Spleen (tissue), 7 donors: ENCODE measurements at regions not wholly inside any gene's neighbourhood (a gene's known extent, or its start where the extent isn't known, plus 50 kb on each side); places are given as distances from the start of the nearest gene placed in this dataset.

Experiments
- POLR2A ChIP-seq, 3 donors: fragments of 450-650 bp; IDR thresholded peaks; one replicate each; pipeline ENCODE4 v1.5.1; 2017; ENCODE audit warnings: antibody characterized with exemption in 3 of 3, mild to moderate bottlenecking in 1 of 3
- POLR2AphosphoS5 ChIP-seq, 3 donors: sonication (generic); formaldehyde crosslinking; IDR thresholded peaks; one replicate each; pipeline ENCODE4 v1.5.1; 2017; ENCODE audit warnings: antibody characterized with exemption in 3 of 3
- TF ChIP-seq, protein P1 (sequence below), 11 experiments: fragments of 200-600 bp in 7 of 11; fragments of 450-650 bp in 4 of 11; sonication (generic) in 4 of 11; IDR thresholded peaks in 8 of 11; conservative IDR thresholded peaks in 3 of 11; 1 replicate in 7 of 11; 2 replicates in 4 of 11; pipeline versions ENCODE4 v1.4.0 to v1.8.0; 2016 to 2021; ENCODE audit warnings: antibody characterized with exemption in 11 of 11, inconsistent platforms in 4 of 11, mild to moderate bottlenecking in 1 of 11
- donor health status: DM: no; HTN: no; CAD: no; lungs with moderate emphysema.
- donor health status: DM: no; HTN: no; CAD: no.
- donor health status: DM: no; HTN: no; CAD: no.

- TF ChIP-seq, protein P1, sequence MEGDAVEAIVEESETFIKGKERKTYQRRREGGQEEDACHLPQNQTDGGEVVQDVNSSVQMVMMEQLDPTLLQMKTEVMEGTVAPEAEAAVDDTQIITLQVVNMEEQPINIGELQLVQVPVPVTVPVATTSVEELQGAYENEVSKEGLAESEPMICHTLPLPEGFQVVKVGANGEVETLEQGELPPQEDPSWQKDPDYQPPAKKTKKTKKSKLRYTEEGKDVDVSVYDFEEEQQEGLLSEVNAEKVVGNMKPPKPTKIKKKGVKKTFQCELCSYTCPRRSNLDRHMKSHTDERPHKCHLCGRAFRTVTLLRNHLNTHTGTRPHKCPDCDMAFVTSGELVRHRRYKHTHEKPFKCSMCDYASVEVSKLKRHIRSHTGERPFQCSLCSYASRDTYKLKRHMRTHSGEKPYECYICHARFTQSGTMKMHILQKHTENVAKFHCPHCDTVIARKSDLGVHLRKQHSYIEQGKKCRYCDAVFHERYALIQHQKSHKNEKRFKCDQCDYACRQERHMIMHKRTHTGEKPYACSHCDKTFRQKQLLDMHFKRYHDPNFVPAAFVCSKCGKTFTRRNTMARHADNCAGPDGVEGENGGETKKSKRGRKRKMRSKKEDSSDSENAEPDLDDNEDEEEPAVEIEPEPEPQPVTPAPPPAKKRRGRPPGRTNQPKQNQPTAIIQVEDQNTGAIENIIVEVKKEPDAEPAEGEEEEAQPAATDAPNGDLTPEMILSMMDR (IDR thresholded peaks at IDR 0.05 in 8 of 11, conservative IDR thresholded peaks at IDR 0.05 in 3 of 11), result no peak
- no peak for TF ChIP-seq POLR2AphosphoS5 (IDR thresholded peaks at IDR 0.05)
- TF ChIP-seq POLR2A (IDR thresholded peaks at IDR 0.05), result no peak
These were observed 286.8 kb downstream of the PBX3 start for GRCh38 chr9:126033956-126034355.
